ENCODE measurements at regions not wholly inside any gene's neighbourhood (a gene's known extent, or its start where the extent isn't known, plus 50 kb on each side); places are given as distances from the start of the nearest gene placed in this dataset.

- DNase-seq: no peak
- no peaks in the 10 kb centered on the region for H3K36me3 ChIP-seq (ENCODE audit: low read depth, missing control alignments)
- H3K4me1 ChIP-seq: peaks cover 6% of the 10 kb centered on the region
- no peaks in the 10 kb centered on the region for H3K9me3 ChIP-seq
- TF ChIP-seq CTCF (IDR thresholded peaks at IDR 0.05): no peak
- TF ChIP-seq POLR2A (IDR thresholded peaks at IDR 0.05): no peak
- no peak overlapping the region for H3K4me3 ChIP-seq
- intact Hi-C loops (cut with DNase I; ENCODE audit: low total_unique reads): no loop called here
- no peaks in the 10 kb centered on the region for H3K27me3 ChIP-seq
- peak overlapping the region in 1 of 2 donors; percentile 34 for H3K27ac ChIP-seq
- WGBS, 2 donors: 72 to 73% methylated on average over 1 of the region's 1 CpG
These were observed 187.1 kb downstream of the SCG2 start for GRCh38 chr2:223415071-223415470.

DNA sequence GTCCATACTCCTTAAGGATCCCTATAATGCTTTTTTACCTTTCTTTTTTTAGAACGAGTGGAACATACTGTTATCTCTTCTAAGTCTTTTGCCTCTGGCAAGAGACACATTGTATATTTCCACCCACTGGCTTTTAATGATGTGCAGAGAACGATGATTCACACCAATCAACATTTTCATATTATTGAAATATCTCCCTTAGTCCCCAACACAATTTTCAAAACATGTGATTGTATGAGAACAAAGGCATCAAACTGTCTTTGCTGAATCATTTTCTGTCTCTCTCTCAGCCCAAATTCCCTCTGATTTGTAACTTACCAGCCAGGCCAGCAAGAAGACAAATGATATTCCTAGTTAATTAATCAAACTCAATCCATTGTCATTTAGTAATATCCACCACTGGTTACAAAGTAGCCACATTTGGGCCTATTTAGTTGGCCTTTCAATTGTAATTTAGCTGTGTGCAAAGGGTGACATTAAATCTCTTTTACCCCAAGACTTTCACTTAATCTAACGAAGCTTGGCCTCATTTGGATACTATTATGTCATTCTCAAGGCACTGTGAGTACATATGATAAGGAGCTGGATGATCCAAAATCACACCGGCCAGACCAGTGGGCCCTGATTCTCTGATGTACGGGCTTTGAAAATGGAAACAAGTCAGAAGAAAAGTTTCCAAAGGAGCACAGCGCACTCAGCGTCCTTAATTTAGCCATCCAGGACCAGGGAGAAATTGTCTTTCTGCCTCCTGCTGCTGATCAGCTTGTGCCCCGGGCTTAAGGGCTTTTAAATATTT, 185.1 kb downstream of the SCG2 start:
- DNase-seq: peak; percentile 34

GRCh38 chr2:223418131-223418530, 184.0 kb downstream of the SCG2 start:
- H3K4me1 ChIP-seq: peaks cover 6% of the 10 kb centered on the region
- intact Hi-C loops (cut with DNase I; ENCODE audit: low total_unique reads): no loop called here

More for the DNA sequence above, 185.1 kb downstream of the SCG2 start:
- Histone ChIP-seq H3K4me1 (peaks cover 6% of the 10 kb centered on the region), H3K27me3 (no peaks in the 10 kb centered on the region), H3K4me3 (no peak overlapping the region), H3K9me3 (no peaks in the 10 kb centered on the region), H3K36me3 (ENCODE audit: low read depth, missing control alignments) (no peaks in the 10 kb centered on the region), H3K27ac (peak overlapping the region in 1 of 2 donors; percentile 69)
- TF ChIP-seq POLR2A (IDR thresholded peaks at IDR 0.05) (no peak), CTCF (IDR thresholded peaks at IDR 0.05) (no peak)
- 25 to 35% methylated on average over 8 of the region's 8 CpGs for WGBS, 2 donors
- intact Hi-C loops (cut with DNase I; ENCODE audit: low total_unique reads): no loop called here

DNA sequence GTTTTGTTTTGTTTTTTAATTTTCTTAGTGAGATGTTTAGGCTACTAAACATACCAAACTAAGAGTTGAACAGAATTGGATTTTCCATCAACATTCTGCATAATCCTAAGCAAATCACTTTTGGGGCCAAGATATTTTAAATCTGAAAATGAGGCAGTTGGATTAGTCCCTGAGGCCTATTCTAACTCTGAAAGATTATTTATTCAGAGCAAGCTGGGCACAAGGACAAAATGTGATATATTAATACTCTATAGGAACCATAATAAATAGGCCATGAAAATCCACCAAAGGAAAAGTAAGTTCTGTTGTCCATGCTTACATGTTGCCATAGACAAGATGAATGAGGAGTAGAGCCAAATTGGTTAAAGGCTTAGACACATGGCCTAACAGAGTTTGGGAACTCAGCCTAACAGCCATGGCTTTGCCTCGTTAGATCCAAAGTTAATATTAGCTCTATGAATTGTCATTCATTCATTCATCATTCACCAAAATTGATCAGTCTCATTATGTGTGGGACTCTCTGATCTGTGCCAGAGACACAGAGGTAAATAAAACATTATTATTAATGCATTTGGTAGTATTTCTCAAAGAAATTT, 183.5 kb downstream of the SCG2 start:
- no peaks in the 10 kb centered on the region for H3K9me3 ChIP-seq
- no peaks in the 10 kb centered on the region for H3K27me3 ChIP-seq
- no peak overlapping the region for H3K4me3 ChIP-seq
- WGBS, 2 donors: 61 to 66% methylated on average over 1 of the region's 1 CpG
- intact Hi-C loops (cut with DNase I; ENCODE audit: low total_unique reads): no loop called here
- DNase-seq: no peak
- peaks cover 6% of the 10 kb centered on the region for H3K4me1 ChIP-seq
- H3K27ac ChIP-seq: no peak overlapping the region
- no peak for TF ChIP-seq CTCF (IDR thresholded peaks at IDR 0.05)
- no peak for TF ChIP-seq POLR2A (IDR thresholded peaks at IDR 0.05)
- H3K36me3 ChIP-seq (ENCODE audit: low read depth, missing control alignments): no peaks in the 10 kb centered on the region

More at GRCh38 chr2:223418131-223418530, 184.0 kb downstream of the SCG2 start:
- Histone ChIP-seq H3K27me3 (no peaks in the 10 kb centered on the region), H3K4me3 (no peak overlapping the region), H3K36me3 (ENCODE audit: low read depth, missing control alignments) (no peaks in the 10 kb centered on the region), H3K9me3 (no peaks in the 10 kb centered on the region), H3K27ac (no peak overlapping the region)
- 58 to 73% methylated on average over 6 of the region's 6 CpGs for WGBS, 2 donors
- no peak for TF ChIP-seq CTCF (IDR thresholded peaks at IDR 0.05)
- no peak for TF ChIP-seq POLR2A (IDR thresholded peaks at IDR 0.05)
- DNase-seq: no peak
